ENCODE measurements at regions not wholly inside any gene's neighbourhood (a gene's known extent, or its start where the extent isn't known, plus 50 kb on each side); places are given as distances from the start of the nearest gene placed in this dataset.

- no peaks in the 10 kb centered on the region for H3K9me3 ChIP-seq (ENCODE audit: control insufficient read depth, low read depth, low read length)
- no peak overlapping the region for H2BK120ac ChIP-seq (ENCODE audit: low read depth, low read length, poor library complexity, severe bottlenecking)
- DNase-seq: no peak
- no peak overlapping the region for H3K4me3 Mint-ChIP-seq
- H4K20me1 ChIP-seq (ENCODE audit: control insufficient read depth, insufficient read depth, insufficient read length): no peaks in the 10 kb centered on the region
- H4K5ac ChIP-seq (ENCODE audit: insufficient read length, low read depth, low read length): no peak overlapping the region
- H3K9ac ChIP-seq (ENCODE audit: extremely low read depth, insufficient read length, low read length): no peak overlapping the region
- no peak overlapping the region for H3K56ac ChIP-seq (ENCODE audit: insufficient read length, low read depth, low read length)
- H4K91ac ChIP-seq (ENCODE audit: insufficient read length, low read depth, low read length): no peak overlapping the region
- H3K4ac ChIP-seq (ENCODE audit: low read depth, low read length): no peak overlapping the region
- H3K23me2 ChIP-seq (ENCODE audit: insufficient read length, low read depth, low read length, poor library complexity, severe bottlenecking): no peaks in the 10 kb centered on the region
- no peaks in the 10 kb centered on the region for H3K79me1 ChIP-seq (ENCODE audit: insufficient read depth, low read depth, low read length, poor library complexity, severe bottlenecking)
- no peak overlapping the region for H2BK5ac ChIP-seq (ENCODE audit: insufficient read length, low read length)
- H3K27ac ChIP-seq (ENCODE audit: insufficient read length, low read depth, low read length): no peak overlapping the region
- H2BK15ac ChIP-seq (ENCODE audit: low read depth, low read length): no peak overlapping the region
- no peak overlapping the region for H3K14ac ChIP-seq (ENCODE audit: insufficient read depth, low read length)
- H3K4me2 ChIP-seq (ENCODE audit: insufficient read depth, insufficient read length, low read length): no peak overlapping the region
- WGBS (ENCODE audit: extremely low coverage, insufficient read length, low lambda C conversion rate): no CpG with 5 or more reads among the region's 7 CpGs
- no peak overlapping the region for H2AFZ ChIP-seq (ENCODE audit: low read length)
- no peaks in the 10 kb centered on the region for H3K4me1 ChIP-seq (ENCODE audit: insufficient read depth, low read length)
- no peak overlapping the region for H2BK12ac ChIP-seq (ENCODE audit: insufficient read length, low read depth, low read length)
- no peak overlapping the region for H4K8ac ChIP-seq (replicated peaks; ENCODE audit: insufficient read length, low read depth, low read length)
- H3K27me3 Mint-ChIP-seq (ENCODE audit: low read depth): no peaks in the 10 kb centered on the region
- no peaks in the 10 kb centered on the region for H3K9me3 Mint-ChIP-seq
- H3K23ac ChIP-seq (ENCODE audit: insufficient read length, low read depth, low read length): no peak overlapping the region
- H2AK5ac ChIP-seq (ENCODE audit: insufficient read length, low read length): no peak overlapping the region
- no peaks in the 10 kb centered on the region for H3K4me1 Mint-ChIP-seq
- TF ChIP-seq, protein P1, sequence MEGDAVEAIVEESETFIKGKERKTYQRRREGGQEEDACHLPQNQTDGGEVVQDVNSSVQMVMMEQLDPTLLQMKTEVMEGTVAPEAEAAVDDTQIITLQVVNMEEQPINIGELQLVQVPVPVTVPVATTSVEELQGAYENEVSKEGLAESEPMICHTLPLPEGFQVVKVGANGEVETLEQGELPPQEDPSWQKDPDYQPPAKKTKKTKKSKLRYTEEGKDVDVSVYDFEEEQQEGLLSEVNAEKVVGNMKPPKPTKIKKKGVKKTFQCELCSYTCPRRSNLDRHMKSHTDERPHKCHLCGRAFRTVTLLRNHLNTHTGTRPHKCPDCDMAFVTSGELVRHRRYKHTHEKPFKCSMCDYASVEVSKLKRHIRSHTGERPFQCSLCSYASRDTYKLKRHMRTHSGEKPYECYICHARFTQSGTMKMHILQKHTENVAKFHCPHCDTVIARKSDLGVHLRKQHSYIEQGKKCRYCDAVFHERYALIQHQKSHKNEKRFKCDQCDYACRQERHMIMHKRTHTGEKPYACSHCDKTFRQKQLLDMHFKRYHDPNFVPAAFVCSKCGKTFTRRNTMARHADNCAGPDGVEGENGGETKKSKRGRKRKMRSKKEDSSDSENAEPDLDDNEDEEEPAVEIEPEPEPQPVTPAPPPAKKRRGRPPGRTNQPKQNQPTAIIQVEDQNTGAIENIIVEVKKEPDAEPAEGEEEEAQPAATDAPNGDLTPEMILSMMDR (conservative IDR thresholded peaks at IDR 0.05): no peak
- no peak overlapping the region for H3T11ph ChIP-seq (ENCODE audit: low read length)
- H3K27me3 ChIP-seq (ENCODE audit: insufficient read depth, low read length): no peaks in the 10 kb centered on the region
- H3K18ac ChIP-seq (ENCODE audit: insufficient read length, low read depth, low read length): no peak overlapping the region
- H3K79me2 ChIP-seq (ENCODE audit: insufficient read depth, low read length): no peaks in the 10 kb centered on the region
- H3K36me3 Mint-ChIP-seq (ENCODE audit: insufficient read depth in 1 of 3, low read depth in 3 of 3): no peaks in the 10 kb centered on the region
- H2BK20ac ChIP-seq (ENCODE audit: low read depth, low read length, poor library complexity, severe bottlenecking): no peak overlapping the region
- no peak overlapping the region for H3K27ac Mint-ChIP-seq
Measured at GRCh38 chr9:108286638-108287206, 569.1 kb downstream of the ACTL7B start.
